ENCODE measurements at regions not wholly inside any gene's neighbourhood (a gene's known extent, or its start where the extent isn't known, plus 50 kb on each side); places are given as distances from the start of the nearest gene placed in this dataset.
"Not testable (repeated sequence)": the region's sequence is repeated elsewhere in the genome, so short reads cannot be mapped to it uniquely, and the experiment has no call there.

- Histone ChIP-seq H3K4me1 (ENCODE audit: control insufficient read depth, insufficient read depth, low read length) (no peaks in the 10 kb centered on the region), H3K9me3 (ENCODE audit: control insufficient read depth, insufficient read depth, low read depth, low read length) (no peaks in the 10 kb centered on the region), H3K27ac (ENCODE audit: low read depth, low read length) (no peak overlapping the region), H3K36me3 (ENCODE audit: control insufficient read depth, insufficient read depth, low read length) (no peaks in the 10 kb centered on the region), H3K9ac (ENCODE audit: low read length) (no peak overlapping the region), H3K4me3 (ENCODE audit: low read depth, low read length) (no peak overlapping the region), H3K27me3 (ENCODE audit: control insufficient read depth, insufficient read depth, low read length) (peaks cover 5% of the 10 kb centered on the region; the same call in 1 of the 2 replicates)
Observed at GRCh38 chr20:22833851-22834250, 201.3 kb upstream of the SSTR4 start.

GRCh38 chr20:22834651-22835256 lies 200.4 kb upstream of the SSTR4 start:
- Histone ChIP-seq H3K36me3 (ENCODE audit: control insufficient read depth, insufficient read depth, low read length) (no peaks in the 10 kb centered on the region), H3K4me3 (ENCODE audit: low read depth, low read length) (no peak overlapping the region), H3K9me3 (ENCODE audit: control insufficient read depth, insufficient read depth, low read depth, low read length) (no peaks in the 10 kb centered on the region), H3K27me3 (ENCODE audit: control insufficient read depth, insufficient read depth, low read length) (peaks cover under 1% of the 10 kb centered on the region; the same call in 1 of the 2 replicates), H3K27ac (ENCODE audit: low read depth, low read length) (no peak overlapping the region), H3K4me1 (ENCODE audit: control insufficient read depth, insufficient read depth, low read length) (no peaks in the 10 kb centered on the region), H3K9ac (ENCODE audit: low read length) (no peak overlapping the region)

- Histone ChIP-seq H3K36me3 (ENCODE audit: control insufficient read depth, insufficient read depth, low read length) (no peaks in the 10 kb centered on the region), H3K27me3 (ENCODE audit: control insufficient read depth, insufficient read depth, low read length) (0 out of 2 replicates have a peak, but pooled peaks cover 2% of the 10 kb centered on the region), H3K4me3 (ENCODE audit: low read depth, low read length) (no peak overlapping the region), H3K27ac (ENCODE audit: low read depth, low read length) (no peak overlapping the region), H3K9me3 (ENCODE audit: control insufficient read depth, insufficient read depth, low read depth, low read length) (no peaks in the 10 kb centered on the region), H3K9ac (ENCODE audit: low read length) (no peak overlapping the region), H3K4me1 (ENCODE audit: control insufficient read depth, insufficient read depth, low read length) (no peaks in the 10 kb centered on the region)
Observed at GRCh38 chr20:22836211-22836610, 198.9 kb upstream of the SSTR4 start.

GRCh38 chr20:22836877-22837276 lies 198.2 kb upstream of the SSTR4 start:
- no peaks in the 10 kb centered on the region for H3K36me3 ChIP-seq (ENCODE audit: control insufficient read depth, insufficient read depth, low read length)
- H3K9me3 ChIP-seq (ENCODE audit: control insufficient read depth, insufficient read depth, low read depth, low read length) = no peaks in the 10 kb centered on the region
- no peak overlapping the region for H3K4me3 ChIP-seq (ENCODE audit: low read depth, low read length)
- no peak overlapping the region for H3K27ac ChIP-seq (ENCODE audit: low read depth, low read length)
- no peaks in the 10 kb centered on the region for H3K4me1 ChIP-seq (ENCODE audit: control insufficient read depth, insufficient read depth, low read length)
- no peak overlapping the region for H3K9ac ChIP-seq (ENCODE audit: low read length)
- H3K27me3 ChIP-seq (ENCODE audit: control insufficient read depth, insufficient read depth, low read length) = peaks cover 5% of the 10 kb centered on the region; the same call in 1 of the 2 replicates

GRCh38 chr20:22838001-22838400 lies 197.1 kb upstream of the SSTR4 start:
- peaks cover 9% of the 10 kb centered on the region; the same call in 1 of the 2 replicates for H3K27me3 ChIP-seq (ENCODE audit: control insufficient read depth, insufficient read depth, low read length)
- no peaks in the 10 kb centered on the region for H3K9me3 ChIP-seq (ENCODE audit: control insufficient read depth, insufficient read depth, low read depth, low read length)
- H3K9ac ChIP-seq (ENCODE audit: low read length) = no peak overlapping the region
- no peak overlapping the region for H3K27ac ChIP-seq (ENCODE audit: low read depth, low read length)
- H3K4me3 ChIP-seq (ENCODE audit: low read depth, low read length) = no peak overlapping the region
- no peaks in the 10 kb centered on the region for H3K36me3 ChIP-seq (ENCODE audit: control insufficient read depth, insufficient read depth, low read length)
- H3K4me1 ChIP-seq (ENCODE audit: control insufficient read depth, insufficient read depth, low read length) = no peaks in the 10 kb centered on the region

- Histone ChIP-seq H3K27me3 (ENCODE audit: control insufficient read depth, insufficient read depth, low read length) (peaks cover 20% of the 10 kb centered on the region; the same call in 1 of the 2 replicates), H3K27ac (ENCODE audit: low read depth, low read length) (no peak overlapping the region), H3K9ac (ENCODE audit: low read length) (no peak overlapping the region), H3K4me1 (ENCODE audit: control insufficient read depth, insufficient read depth, low read length) (no peaks in the 10 kb centered on the region), H3K36me3 (ENCODE audit: control insufficient read depth, insufficient read depth, low read length) (no peaks in the 10 kb centered on the region), H3K4me3 (ENCODE audit: low read depth, low read length) (no peak overlapping the region), H3K9me3 (ENCODE audit: control insufficient read depth, insufficient read depth, low read depth, low read length) (no peaks in the 10 kb centered on the region)
Observed at GRCh38 chr20:22841846-22842245, 193.3 kb upstream of the SSTR4 start.

GRCh38 chr20:22842793-22843192 lies 192.3 kb upstream of the SSTR4 start:
- Histone ChIP-seq H3K27ac (ENCODE audit: low read depth, low read length) (no peak overlapping the region), H3K9me3 (ENCODE audit: control insufficient read depth, insufficient read depth, low read depth, low read length) (no peaks in the 10 kb centered on the region), H3K9ac (ENCODE audit: low read length) (no peak overlapping the region), H3K4me3 (ENCODE audit: low read depth, low read length) (no peak overlapping the region), H3K27me3 (ENCODE audit: control insufficient read depth, insufficient read depth, low read length) (peaks cover 20% of the 10 kb centered on the region; the same call in 1 of the 2 replicates), H3K36me3 (ENCODE audit: control insufficient read depth, insufficient read depth, low read length) (no peaks in the 10 kb centered on the region), H3K4me1 (ENCODE audit: control insufficient read depth, insufficient read depth, low read length) (no peaks in the 10 kb centered on the region)

GRCh38 chr20:22844959-22845358 lies 190.2 kb upstream of the SSTR4 start:
- no peak overlapping the region for H3K27ac ChIP-seq (ENCODE audit: low read depth, low read length)
- no peak overlapping the region for H3K4me3 ChIP-seq (ENCODE audit: low read depth, low read length)
- no peaks in the 10 kb centered on the region for H3K4me1 ChIP-seq (ENCODE audit: control insufficient read depth, insufficient read depth, low read length)
- H3K27me3 ChIP-seq (ENCODE audit: control insufficient read depth, insufficient read depth, low read length) = peaks cover 20% of the 10 kb centered on the region; the same call in 1 of the 2 replicates
- no peaks in the 10 kb centered on the region for H3K36me3 ChIP-seq (ENCODE audit: control insufficient read depth, insufficient read depth, low read length)
- H3K9ac ChIP-seq (ENCODE audit: low read length) = no peak overlapping the region
- 0 out of 2 replicates have a peak, but pooled peaks cover 2% of the 10 kb centered on the region for H3K9me3 ChIP-seq (ENCODE audit: control insufficient read depth, insufficient read depth, low read depth, low read length)

- H3K9ac ChIP-seq (ENCODE audit: low read length) = no peak overlapping the region
- 0 out of 2 replicates have a peak, but pooled peaks cover 2% of the 10 kb centered on the region for H3K9me3 ChIP-seq (ENCODE audit: control insufficient read depth, insufficient read depth, low read depth, low read length)
- peaks cover 15% of the 10 kb centered on the region; the same call in 1 of the 2 replicates for H3K27me3 ChIP-seq (ENCODE audit: control insufficient read depth, insufficient read depth, low read length)
- no peaks in the 10 kb centered on the region for H3K36me3 ChIP-seq (ENCODE audit: control insufficient read depth, insufficient read depth, low read length)
- H3K27ac ChIP-seq (ENCODE audit: low read depth, low read length) = no peak overlapping the region
- H3K4me1 ChIP-seq (ENCODE audit: control insufficient read depth, insufficient read depth, low read length) = no peaks in the 10 kb centered on the region
- H3K4me3 ChIP-seq (ENCODE audit: low read depth, low read length) = no peak overlapping the region
Observed at GRCh38 chr20:22846863-22847262, 188.2 kb upstream of the SSTR4 start.

GRCh38 chr20:22848364-22848763 lies 186.7 kb upstream of the SSTR4 start:
- H3K9ac ChIP-seq (ENCODE audit: low read length) = no peak overlapping the region
- no peak overlapping the region for H3K27ac ChIP-seq (ENCODE audit: low read depth, low read length)
- H3K4me3 ChIP-seq (ENCODE audit: low read depth, low read length) = no peak overlapping the region
- peaks cover 7% of the 10 kb centered on the region; the same call in 1 of the 2 replicates for H3K27me3 ChIP-seq (ENCODE audit: control insufficient read depth, insufficient read depth, low read length)
- H3K9me3 ChIP-seq (ENCODE audit: control insufficient read depth, insufficient read depth, low read depth, low read length) = 0 out of 2 replicates have a peak, but pooled peaks cover 2% of the 10 kb centered on the region
- no peaks in the 10 kb centered on the region for H3K36me3 ChIP-seq (ENCODE audit: control insufficient read depth, insufficient read depth, low read length)
- no peaks in the 10 kb centered on the region for H3K4me1 ChIP-seq (ENCODE audit: control insufficient read depth, insufficient read depth, low read length)

- H3K4me1 ChIP-seq (ENCODE audit: control insufficient read depth, insufficient read depth, low read length); H3K27ac ChIP-seq (ENCODE audit: low read depth, low read length); H3K36me3 ChIP-seq (ENCODE audit: control insufficient read depth, insufficient read depth, low read length); H3K9me3 ChIP-seq (ENCODE audit: control insufficient read depth, insufficient read depth, low read depth, low read length); H3K27me3 ChIP-seq (ENCODE audit: control insufficient read depth, insufficient read depth, low read length); H3K9ac ChIP-seq (ENCODE audit: low read length); H3K4me3 ChIP-seq (ENCODE audit: low read depth, low read length): not testable (repeated sequence)
Observed at GRCh38 chr20:22851679-22852346, 183.3 kb upstream of the SSTR4 start.

Measured in HUES6 (cell line).